GM18517 (cell line): ENCODE measurements at regions not wholly inside any gene's neighbourhood (a gene's known extent, or its start where the extent isn't known, plus 50 kb on each side); places are given as distances from the start of the nearest gene placed in this dataset.
"Not testable (repeated sequence)": the region's sequence is repeated elsewhere in the genome, so short reads cannot be mapped to it uniquely, and the experiment has no call there.

Experiments
- ATAC-seq: cut with Tn5 transposase; IDR thresholded peaks from one replicate; pipeline ENCODE4 v1.9.1; 2021; ENCODE audit warnings: mild to moderate bottlenecking, moderate library complexity; ENCODE audit not compliant: unreplicated experiment

DNA sequence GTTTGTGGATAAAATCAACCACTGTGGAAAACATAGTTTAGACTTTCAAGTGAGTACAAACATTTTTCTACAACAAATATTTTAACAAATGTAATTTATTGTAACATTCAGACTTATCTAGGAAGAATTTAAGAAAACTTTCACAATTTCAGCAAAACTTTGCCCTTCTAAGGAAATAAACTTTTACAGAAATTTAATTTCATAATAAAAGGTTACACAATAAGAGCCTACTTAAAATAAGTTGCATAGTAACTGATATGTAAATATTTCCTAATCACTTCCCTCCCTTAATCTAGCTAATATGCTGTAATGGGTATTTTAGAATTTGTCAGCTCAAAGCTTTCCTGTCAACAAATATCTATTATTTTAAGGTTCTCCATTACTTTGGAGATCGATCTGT is 1899.9 kb downstream of the MAT2B start:
- ATAC-seq: no peak

DNA sequence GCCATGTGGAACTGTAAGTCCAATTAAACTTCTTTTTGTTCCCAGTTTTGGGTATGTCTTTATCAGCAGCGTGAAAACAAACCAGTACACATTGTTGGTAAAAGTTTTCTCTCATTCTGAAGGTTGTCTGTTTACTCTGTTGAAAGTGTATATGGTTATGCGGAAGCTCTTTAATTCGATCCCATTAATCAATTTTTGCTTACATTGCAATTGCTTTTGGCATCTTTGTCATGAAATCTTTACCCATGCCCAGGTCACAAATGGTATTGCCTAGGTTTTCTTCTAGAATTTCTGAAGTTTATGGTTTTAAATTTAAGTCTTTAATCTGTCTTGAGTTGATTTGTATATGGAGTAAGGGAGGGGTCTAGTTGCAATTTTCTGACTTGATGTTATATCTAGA is 1901.9 kb downstream of the MAT2B start:
- no peak for ATAC-seq

DNA sequence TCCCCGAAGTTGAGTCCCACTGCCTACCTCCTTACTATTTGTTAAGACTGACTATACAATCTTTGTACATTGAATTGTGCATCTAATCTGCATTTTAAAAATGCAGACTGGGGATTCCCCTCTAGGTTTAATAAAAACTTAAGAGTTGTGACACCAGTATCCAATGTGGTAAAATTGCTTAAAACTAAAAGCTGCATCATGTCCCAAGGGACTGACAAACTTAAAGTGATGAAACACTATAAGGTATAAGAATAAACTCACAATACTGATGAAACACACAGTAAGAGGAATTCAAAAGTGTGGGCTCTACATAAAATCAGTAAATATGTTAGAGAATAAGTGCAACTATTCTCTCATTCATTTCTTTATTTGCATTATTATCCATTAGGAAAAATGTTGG is 1905.1 kb downstream of the MAT2B start:
- no peak for ATAC-seq

DNA sequence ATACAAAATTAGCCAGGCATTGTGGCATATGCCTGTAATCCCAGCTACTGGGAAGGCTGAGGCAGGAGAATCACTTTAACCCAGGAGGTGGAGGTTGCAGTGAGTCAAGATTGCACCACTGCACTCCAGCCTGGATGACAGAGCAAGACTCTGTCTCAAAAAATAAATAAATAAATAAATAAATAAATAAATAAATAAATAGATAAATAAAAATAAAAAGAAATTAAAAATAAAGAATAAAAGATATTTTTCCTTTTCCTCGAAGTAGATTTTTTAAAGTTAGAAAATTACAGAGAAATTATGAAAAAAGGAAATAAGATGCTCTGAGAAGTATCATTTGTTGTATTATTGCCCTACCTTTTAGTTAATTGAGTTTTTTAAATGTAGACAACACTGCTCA is 1906.1 kb downstream of the MAT2B start:
- ATAC-seq: not testable (repeated sequence)

DNA sequence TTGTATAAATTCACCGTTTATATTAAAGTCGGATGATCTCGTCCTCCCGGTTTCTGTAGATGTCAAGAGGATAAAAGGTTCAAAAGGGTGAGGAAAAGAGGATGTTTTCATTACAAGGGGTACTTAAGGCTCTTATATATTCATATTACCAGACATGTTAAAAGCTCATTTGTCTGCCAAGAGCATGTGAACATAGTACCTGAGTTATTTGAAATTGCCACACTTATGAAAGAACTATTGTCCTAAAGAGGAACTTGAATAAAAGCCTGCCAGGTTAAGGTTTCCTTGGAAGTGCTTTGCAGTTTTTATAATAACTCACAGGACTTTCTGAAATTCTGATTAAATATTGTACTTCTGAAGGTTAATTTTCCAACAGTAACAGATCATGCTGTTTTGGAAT is 1915.1 kb downstream of the MAT2B start:
- no peak for ATAC-seq

DNA sequence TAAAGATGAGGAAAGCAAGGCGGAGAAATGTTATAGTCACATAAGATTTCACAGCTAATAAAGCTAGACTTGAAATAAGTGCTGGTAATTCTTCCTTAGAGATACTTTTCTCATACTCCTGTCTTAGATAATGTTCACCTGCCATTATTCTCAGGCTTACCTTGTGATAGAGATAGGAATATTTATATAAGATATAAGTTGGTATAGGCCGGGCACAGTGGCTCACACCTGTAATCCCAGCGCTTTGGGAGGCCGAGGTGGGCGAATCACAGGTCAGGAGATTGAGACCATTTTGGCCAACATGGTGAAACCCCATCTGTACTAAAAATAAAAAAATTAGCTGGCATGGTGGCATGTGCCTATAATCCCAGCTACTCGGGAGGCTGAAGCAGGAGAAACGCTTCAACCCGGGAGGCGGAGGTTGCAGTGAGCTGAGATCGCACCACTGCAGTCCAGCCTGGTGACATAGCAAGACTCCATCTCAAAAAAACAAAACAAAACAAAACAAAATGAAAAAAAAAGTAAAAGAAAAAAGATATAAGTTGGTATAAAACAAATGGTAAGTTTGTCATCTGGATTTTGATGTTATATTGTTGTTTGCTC is 1918.4 kb downstream of the MAT2B start:
- ATAC-seq: no peak

DNA sequence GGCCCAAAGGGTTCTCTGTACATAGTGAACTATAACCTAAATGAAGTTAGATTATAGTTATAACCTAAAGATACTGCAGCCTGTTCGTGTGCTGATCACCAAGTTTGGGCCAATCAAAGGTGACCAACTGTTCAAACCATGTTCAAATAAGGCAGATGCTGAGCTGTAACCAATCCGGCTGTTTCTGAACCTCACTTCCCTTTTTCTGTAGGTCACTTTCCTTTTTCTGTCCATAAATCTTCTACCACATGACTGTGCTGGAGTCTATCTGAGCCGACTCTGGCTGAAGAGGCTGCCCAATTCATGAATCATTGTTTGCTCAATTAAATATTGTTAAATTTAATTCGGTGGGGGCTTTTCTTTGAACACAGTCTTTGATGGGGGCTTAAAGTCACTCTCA is 1920.2 kb downstream of the MAT2B start:
- ATAC-seq: no peak

DNA sequence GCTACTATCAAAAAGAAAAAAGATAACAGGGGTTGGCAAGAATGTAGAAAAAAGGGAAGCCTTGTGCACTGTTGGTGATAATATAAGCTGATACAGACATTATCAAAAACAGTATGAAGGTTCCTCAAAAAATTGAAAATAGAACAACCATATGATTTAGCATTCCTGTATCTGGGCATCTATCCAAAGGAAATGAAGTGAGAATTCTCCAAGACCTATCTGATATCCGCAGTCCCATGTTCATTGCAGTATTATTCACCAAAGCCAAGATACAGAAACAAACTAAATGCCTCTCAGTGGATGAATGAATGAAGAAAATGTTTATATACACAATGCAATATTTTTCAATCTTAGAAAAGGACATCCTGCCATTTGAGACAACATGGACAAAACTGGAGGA is 1943.3 kb downstream of the MAT2B start:
- ATAC-seq: no peak

DNA sequence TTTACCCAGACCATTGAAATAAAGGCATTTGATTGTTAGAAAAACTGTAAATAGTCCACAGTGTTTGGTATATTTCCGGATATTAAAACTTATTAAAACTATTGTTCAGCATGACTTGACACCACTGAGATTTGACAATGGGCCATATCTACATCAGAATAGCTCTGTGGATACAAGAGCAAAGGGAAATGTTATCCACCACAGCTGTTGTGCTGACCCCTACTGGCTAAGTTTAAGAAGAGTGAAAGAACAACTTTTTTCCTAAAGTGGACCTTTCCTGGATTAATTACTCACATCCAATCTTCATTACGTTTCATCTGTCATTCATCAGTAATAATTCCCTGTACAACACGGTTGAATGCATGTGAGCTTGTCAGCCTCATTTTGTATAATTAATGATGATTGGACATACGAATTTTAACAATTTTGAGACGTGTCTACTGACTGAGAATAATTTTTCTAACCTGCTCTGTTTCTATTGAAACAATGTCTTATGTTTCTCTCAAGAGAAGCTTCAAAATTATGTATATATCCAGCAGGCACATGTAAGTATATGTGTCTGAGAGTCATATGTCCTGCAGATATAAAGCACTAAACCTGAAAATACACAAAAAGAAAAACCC is 1952.6 kb downstream of the MAT2B start:
- ATAC-seq: no peak

DNA sequence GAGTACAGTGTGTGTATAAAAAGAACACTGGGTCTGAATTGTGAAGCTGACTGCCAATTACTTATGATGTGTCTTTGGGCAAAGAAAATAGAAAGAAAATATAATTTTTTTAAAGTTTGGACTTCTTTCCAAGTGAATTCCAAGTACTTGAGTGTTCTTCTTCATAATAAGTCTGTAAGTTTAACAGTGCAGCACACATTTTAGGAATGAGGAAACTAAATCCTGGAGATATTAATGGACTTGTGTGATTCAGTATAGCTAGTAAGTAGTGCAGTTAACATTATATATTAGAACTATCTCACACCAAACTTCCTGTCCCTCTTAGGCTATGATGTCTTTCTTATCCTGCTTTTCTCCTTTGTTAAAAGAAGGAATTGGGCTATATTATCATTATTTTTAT is 1953.8 kb downstream of the MAT2B start:
- ATAC-seq: no peak

DNA sequence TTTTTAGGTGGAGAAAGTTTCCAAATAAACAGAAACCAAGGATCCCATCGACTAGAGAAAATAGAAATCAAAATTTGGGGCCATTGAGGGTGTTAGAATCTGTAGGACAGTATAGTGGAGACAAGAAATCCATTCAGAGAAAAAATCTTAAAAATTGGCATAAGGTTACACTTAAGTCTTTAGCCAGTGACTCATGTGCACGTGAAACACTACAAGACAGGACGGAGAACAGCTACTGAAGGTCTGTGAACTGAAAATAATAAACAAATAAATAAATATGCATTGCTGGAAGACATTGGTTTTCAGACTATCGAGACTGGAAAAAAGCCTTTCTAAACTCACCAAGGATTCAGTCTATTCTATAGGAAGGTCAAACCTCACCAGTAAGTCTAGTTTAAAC is 1955.5 kb downstream of the MAT2B start:
- no peak for ATAC-seq

DNA sequence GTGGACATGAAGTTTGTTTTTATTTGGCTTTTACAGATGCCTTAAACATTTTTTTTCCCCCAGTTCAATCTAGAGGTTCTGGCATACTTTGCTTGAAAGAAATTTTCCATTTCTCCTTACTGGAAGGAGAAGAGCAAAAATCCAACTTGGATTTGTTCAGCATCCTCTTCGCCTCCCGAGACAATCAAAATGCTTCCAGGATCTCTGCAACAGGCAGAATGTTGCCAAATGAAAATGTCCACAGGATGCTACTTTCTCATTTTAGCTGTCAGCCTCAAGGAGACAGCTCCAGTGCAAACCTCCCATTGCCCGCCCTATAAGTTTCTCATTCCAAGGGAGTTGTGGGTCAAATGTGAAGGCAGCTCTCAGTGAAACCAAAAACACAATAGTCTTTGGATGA is 1972.1 kb downstream of the MAT2B start:
- no peak for ATAC-seq

DNA sequence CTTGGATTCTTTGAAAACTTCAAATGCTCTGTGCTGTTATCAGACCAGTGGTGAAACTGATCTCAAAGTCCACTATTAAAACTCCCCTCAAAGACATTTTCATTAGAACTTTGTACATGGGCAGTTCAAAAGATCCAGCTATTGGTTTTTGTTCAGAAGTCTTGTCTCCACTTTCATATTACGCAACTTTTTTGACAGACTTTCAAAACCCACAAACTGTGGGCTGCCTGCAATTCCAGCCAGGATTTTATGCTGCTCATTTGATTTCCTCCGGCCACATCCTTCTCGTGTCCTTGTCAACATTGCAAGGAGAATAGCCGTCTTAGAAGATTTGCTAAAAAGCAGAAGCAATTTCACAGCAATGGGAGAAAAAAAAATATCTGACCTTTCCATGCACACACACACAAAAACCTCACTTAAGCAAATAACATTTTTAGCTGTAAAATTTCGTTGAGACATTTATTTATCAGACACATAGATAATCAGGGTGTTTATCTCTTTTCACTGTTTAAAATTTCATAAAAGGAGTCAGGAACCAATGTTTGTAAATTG is 1990.5 kb downstream of the MAT2B start:
- no peak for ATAC-seq

DNA sequence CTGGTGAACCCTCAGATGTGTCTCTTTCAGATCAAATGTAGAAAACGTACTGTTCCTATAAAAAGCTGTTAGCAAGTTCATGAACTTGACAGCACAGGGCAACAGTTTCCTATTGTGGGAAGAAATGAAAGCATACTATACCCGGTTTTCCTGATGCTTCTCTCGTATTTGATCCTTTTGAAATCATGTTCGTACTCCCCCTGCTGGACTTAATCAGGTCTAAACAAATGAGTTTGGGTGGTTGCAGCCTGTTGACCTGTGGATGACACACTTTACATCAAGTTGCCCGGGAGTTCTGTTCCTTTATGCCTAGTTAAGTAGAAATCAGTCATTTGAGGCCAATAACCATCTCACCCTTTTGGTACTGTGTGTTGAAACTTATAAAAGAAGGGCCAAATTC is 1992.3 kb downstream of the MAT2B start:
- no peak for ATAC-seq

DNA sequence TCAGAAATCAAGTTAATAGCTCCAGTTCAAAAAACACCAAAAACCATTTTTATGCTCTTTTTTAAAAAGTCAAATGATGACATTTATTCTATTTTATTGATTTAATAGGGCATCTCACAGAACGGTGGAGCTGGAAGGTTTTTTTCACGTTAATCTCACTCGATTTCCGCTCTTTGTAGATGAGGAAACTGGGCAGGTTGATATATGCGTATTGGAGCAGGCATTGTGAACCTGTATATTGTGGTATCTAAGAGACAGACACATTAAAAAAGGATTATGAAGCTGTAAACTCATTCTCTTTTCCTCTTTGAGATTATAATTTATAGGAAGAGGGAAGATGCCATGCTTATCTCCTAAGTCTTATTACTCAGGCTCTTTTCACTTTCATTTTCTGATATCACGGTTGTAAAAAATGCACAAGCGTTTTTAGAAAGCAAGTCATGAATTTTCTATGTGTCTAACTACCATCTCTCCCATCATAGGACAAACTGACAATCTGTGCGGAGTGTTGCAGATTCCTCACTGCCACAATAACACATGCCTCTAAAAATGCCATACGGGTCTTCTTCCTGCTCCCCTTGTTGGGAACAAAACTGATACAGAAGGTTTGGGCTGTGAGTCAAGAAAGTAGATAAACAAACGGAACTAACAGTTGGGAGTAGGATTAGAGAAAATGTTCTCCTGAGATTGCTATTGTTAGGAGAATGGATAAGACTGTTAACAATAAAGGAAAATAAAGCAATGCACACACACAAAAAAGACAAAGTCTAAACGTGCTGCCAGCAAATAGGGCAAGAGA is 1997.7 kb downstream of the MAT2B start:
- no peak for ATAC-seq

DNA sequence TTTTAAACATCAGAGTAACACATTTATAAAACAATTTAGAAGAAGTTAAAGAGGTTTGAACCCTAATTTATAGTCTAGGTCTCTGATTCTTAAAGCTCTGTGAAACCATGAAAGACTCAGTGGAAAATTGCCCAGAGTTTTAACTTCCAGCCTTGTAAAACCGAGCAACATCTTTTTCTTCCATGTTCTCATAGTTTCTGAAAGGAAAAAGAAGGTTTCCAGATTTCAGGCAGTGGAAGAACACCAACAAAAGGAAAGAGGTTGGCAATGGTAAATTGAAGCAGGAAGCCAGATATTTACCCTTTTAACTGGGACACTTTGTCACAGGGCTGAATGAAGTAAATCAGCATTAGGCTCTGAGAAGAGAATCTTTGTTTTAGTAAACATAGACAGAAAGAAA is 1999.3 kb downstream of the MAT2B start:
- no peak for ATAC-seq

DNA sequence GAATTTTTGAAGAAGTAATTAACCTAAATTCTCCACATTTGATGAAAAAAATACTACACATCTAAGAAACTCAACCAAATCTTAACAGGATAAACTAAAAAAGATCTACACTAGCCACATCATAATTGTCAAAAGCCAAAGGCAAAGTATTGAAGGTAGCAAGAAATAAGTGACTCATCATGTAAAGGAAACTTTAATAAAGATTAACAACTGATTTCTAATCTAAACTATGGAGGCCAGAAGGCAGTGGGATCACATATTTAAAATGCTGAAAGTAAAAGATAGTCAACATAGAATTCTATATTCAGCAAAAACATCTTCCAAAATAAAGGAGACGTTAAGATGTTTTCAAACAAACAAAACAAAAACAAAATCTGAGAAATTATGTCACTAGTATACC is 2002.9 kb downstream of the MAT2B start:
- no peak for ATAC-seq

DNA sequence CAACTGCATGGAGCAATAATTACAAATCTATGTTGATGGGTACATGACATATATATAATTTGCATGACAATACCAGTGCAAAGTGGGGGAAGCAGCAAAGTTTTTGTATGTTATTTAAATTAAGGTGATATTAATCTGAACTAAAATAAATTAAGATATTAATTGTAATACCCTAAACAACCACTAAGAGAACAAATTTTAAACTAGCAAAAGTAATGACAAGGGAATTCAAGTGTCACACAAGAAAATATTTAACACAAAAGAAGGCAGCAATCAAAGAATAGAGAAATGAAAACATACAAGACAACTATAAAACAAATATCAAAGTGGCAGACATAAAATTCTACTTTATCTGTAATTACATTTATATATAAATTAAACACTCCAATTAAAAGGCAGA is 2003.4 kb downstream of the MAT2B start:
- no peak for ATAC-seq

DNA sequence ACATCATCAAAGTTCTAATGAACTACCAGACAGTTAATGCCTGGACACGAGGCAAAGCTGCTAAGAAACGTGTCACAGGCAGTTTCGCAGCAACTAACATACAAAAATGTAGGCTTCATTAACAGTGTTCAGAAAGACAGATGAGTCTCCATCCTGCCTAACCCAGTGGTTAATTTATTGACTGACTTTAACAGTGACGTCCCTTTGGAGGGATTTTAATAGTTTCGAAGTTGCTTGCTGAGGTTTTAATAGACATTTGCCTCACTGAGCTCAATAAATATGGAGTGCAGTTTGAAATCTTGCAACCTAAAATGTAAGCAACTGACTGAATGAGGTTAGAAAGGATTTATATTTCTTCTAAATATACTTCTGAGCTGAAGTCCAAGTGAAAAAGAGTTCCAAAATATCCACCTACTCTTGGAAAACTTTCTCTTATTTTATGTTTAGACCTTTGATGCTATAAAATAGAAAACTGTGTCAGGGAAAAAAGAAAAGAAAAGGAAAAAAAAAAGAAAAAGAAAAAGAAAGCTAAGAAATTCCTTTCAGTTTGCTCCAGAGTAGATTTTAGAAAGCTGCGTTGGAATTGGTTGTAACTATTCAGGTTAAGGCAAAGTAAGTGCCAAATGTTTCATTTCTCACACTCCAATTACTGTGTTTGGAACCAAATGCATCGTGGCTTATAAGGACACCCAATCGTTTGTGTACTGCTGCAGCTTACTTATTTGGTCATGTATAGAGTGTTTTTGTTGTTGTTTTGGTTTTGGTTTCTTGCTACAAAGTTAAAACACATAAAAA is 2016.6 kb downstream of the MAT2B start:
- no peak for ATAC-seq

DNA sequence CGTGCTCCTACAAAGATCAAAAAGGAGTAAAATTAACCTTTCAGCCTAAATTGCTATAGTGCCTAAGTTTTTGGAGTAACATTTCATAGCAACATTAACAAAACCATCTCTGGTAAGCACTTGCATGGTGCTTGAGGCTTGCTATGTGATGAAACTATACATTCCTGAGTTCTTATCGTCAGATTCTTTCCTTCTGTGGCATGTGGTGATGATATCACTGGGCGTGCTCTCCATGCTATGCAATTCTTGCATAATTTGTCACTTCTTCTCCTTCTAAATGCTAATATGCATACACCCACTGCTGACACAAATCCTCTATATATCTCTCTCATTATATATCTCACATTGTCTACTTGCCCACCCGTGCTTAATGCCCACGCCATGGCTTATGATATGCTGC is 2019.9 kb downstream of the MAT2B start:
- no peak for ATAC-seq

DNA sequence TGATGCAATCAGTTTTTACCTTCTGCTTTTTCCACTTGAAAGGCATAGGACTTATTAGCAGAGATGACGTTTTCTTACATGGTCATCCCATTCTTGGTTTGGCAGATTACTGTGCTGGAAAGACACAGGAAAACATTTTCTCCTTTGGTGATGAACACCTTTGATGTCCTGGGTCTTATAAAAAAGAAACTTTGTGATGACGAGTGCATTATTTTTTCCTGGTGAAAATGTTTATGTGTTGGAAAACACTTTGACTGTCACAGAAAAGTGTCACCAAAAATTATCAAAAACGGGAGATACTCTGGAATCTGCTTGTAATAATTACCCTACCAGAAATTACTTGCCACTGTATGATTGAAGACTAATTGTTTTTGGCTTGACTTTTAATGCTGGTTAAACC is 2020.9 kb downstream of the MAT2B start:
- ATAC-seq: no peak
